AG04450 (cell line): ENCODE measurements at regions not wholly inside any gene's neighbourhood (a gene's known extent, or its start where the extent isn't known, plus 50 kb on each side); places are given as distances from the start of the nearest gene placed in this dataset.
"Not testable (repeated sequence)": the region's sequence is repeated elsewhere in the genome, so short reads cannot be mapped to it uniquely, and the experiment has no call there.

Source experiments
- CTCF ChIA-PET: fragments of 300-600, 350-600 bp; formaldehyde crosslinking; extraction: SDS; loops from one replicate; lab custom pipeline; 2022; ENCODE audit warnings: antibody characterized with exemption, inconsistent platforms; lab: Charles Lee
- POLR2A ChIA-PET: fragments of 350-600 bp; formaldehyde crosslinking; extraction: SDS; loops from one replicate; lab custom pipeline; 2021; ENCODE audit warnings: antibody characterized with exemption, inconsistent platforms; lab: Yijun Ruan, JAX
- DNase-seq: peaks from one replicate; pipeline ENCODE4 v3.0.0-alpha.2; 2011; ENCODE audit warnings: low read depth, low spot score
- H3K27ac ChIP-seq: one replicate; pipeline ENCODE4 v1.5.1; 2012; ENCODE audit warnings: low read depth, low read length, control low read depth
- H3K27me3 ChIP-seq: one replicate; pipeline ENCODE4 v1.6.0; 2012; ENCODE audit warnings: low read length; ENCODE audit not compliant: control insufficient read depth, insufficient read depth
- H3K4me3 ChIP-seq: 2 replicates; pipeline ENCODE4 v1.5.1; 2011; ENCODE audit warnings: mild to moderate bottlenecking, low read depth, low read length, control low read depth
- H3K9me3 ChIP-seq: 2 replicates; pipeline ENCODE4 v1.5.1; 2012; ENCODE audit warnings: low read length; ENCODE audit not compliant: control insufficient read depth, insufficient read depth
- TF ChIP-seq, protein P1 (sequence below): IDR thresholded peaks from 2 replicates; pipeline ENCODE4 v1.5.1; 2011; ENCODE audit warnings: low read depth, low read length, control low read depth, inconsistent platforms

DNA sequence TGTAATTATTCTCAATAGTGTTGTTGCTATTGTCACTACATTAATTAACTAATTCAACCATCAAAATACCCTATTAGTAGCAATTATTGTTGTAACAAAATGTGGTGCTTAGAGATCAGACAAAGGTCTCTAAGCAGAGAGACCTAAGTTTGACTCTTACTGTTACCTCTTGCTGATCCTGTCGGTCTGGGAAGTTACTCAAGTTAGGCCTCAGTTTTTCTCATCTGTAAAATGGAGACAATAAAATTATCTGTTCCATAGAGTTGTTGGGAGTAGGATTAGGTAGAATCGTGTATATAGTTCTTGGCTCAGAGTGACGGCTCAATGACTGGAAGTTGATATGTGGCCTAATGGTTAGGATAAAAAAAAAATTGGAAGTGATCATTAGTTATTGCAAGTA is 69.8 kb upstream of the ARL8B start:
- H3K4me3 ChIP-seq: no peak overlapping the region
- POLR2A ChIA-PET: no interaction called here
- CTCF ChIA-PET: interaction anchor here (1.0 to 2.0 kb wide), 3 partner anchors 341 to 701 kb away, joined by 3 to 15 read pairs (median 4); no protein-coding TSS in a partner anchor
- H3K27me3 ChIP-seq: no peaks in the 10 kb centered on the region
- H3K9me3 ChIP-seq: no peaks in the 10 kb centered on the region; the same call in 1 of the 2 replicates
- TF ChIP-seq, protein P1, sequence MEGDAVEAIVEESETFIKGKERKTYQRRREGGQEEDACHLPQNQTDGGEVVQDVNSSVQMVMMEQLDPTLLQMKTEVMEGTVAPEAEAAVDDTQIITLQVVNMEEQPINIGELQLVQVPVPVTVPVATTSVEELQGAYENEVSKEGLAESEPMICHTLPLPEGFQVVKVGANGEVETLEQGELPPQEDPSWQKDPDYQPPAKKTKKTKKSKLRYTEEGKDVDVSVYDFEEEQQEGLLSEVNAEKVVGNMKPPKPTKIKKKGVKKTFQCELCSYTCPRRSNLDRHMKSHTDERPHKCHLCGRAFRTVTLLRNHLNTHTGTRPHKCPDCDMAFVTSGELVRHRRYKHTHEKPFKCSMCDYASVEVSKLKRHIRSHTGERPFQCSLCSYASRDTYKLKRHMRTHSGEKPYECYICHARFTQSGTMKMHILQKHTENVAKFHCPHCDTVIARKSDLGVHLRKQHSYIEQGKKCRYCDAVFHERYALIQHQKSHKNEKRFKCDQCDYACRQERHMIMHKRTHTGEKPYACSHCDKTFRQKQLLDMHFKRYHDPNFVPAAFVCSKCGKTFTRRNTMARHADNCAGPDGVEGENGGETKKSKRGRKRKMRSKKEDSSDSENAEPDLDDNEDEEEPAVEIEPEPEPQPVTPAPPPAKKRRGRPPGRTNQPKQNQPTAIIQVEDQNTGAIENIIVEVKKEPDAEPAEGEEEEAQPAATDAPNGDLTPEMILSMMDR: no peak
- no peak for DNase-seq
- no peak overlapping the region for H3K27ac ChIP-seq

DNA sequence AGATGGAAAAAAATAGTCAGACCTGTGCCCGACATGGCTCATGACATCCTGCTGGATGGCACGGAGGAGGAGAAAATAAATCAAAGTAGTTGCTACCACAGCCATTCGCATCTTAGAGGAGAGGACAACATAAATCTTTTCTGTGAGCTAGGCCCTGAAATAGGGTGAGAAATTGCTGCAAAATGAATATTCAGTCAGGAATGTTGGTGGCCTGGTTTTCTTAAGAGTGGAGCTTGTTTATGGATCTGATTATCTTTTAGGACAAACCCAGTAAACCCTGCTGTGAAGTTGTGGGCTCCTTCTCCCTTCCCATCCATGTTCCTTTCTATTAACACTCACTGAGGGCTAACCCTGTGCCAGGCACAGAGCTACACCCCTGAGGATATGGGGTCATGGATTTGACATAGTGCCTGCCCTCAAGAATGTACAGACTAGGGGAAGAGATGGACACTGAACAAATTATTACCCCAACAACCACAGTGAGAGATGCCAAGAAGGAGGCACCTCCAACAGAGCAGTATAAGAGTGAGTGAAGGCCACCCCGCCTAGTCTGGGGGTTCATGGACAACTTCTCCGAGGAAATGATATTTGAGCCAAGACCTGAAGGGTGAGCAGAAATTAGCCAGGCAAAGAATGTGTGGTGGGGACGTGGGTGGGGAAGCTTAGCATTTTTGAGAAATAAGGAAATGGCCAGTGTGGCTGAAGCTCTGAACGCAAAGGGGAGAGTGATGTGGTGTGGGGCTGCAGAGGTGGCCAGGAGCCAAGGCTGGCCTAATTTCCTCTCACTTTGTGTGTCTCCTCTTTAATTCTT is 68.9 kb upstream of the ARL8B start:
- H3K9me3 ChIP-seq: no peaks in the 10 kb centered on the region; the same call in 1 of the 2 replicates
- no peak overlapping the region for H3K27ac ChIP-seq
- TF ChIP-seq, protein P1: no peak
- no peak overlapping the region for H3K4me3 ChIP-seq
- DNase-seq: no peak
- CTCF ChIA-PET: interaction anchor here (0.6 to 2.0 kb wide), 7 partner anchors 73 to 702 kb away, joined by 3 to 20 read pairs (median 3); no protein-coding TSS in a partner anchor
- POLR2A ChIA-PET: interaction anchor here (0.6 to 0.7 kb wide), 2 partner anchors 74 to 342 kb away, joined by 3 to 5 read pairs; no protein-coding TSS in a partner anchor
- no peaks in the 10 kb centered on the region for H3K27me3 ChIP-seq

DNA sequence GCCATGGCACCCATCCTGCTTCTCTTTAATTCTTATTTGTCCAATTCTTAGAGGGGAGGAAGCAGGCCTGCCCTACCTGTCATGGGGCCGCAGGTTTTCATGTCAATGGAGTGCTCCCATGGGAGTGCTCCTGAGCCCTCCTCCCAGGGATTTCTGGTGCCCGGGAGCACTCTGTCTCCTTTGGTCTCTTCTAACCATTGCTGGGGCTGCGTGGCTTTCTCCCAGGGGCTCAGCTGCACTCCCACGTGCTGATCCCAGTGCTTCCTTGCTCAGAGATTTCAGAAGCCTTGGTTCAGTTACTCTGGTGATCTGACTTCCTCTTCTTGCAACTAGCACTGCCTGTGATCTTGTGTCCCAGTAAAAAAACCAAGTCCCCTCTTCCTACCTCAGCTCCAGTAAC is 68.0 kb upstream of the ARL8B start:
- POLR2A ChIA-PET: no interaction called here
- CTCF ChIA-PET: interaction anchor here (1.5 to 7.3 kb wide), 3 partner anchors 212 to 398 kb away, joined by 3 to 184 read pairs (median 4); no protein-coding TSS in a partner anchor
- no peak overlapping the region for H3K27ac ChIP-seq

DNA sequence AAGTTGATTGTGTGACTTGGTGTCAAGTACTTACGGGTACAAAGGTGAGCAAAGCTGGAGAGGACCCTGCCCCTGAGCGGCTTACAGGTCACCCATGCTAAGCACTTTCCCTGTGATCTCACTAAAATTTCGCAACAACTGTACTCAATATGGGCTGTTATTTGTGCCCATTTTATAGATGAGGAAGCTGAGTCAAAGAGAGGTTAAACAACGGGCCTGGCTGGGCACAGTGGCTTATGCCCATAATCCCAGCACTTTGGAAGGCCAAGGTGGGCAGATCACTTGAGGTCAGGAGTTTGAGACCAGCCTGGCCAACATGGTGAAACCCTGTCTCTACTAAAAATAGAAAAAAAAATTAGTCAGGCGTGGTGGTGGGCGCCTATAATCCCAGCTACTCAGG is 67.5 kb upstream of the ARL8B start:
- H3K27me3 ChIP-seq, H3K9me3 ChIP-seq, DNase-seq, POLR2A ChIA-PET, H3K4me3 ChIP-seq, H3K27ac ChIP-seq: not testable (repeated sequence)
- CTCF ChIA-PET: interaction anchor here (1.5 to 7.3 kb wide), 2 partner anchors 213 to 343 kb away, joined by 4 to 184 read pairs; no protein-coding TSS in a partner anchor

More for the DNA sequence above, 68.0 kb upstream of the ARL8B start:
- TF ChIP-seq, protein P1: no peak
- H3K9me3 ChIP-seq: no peaks in the 10 kb centered on the region
- H3K27me3 ChIP-seq: no peaks in the 10 kb centered on the region
- no peak overlapping the region for H3K4me3 ChIP-seq
- DNase-seq: no peak

DNA sequence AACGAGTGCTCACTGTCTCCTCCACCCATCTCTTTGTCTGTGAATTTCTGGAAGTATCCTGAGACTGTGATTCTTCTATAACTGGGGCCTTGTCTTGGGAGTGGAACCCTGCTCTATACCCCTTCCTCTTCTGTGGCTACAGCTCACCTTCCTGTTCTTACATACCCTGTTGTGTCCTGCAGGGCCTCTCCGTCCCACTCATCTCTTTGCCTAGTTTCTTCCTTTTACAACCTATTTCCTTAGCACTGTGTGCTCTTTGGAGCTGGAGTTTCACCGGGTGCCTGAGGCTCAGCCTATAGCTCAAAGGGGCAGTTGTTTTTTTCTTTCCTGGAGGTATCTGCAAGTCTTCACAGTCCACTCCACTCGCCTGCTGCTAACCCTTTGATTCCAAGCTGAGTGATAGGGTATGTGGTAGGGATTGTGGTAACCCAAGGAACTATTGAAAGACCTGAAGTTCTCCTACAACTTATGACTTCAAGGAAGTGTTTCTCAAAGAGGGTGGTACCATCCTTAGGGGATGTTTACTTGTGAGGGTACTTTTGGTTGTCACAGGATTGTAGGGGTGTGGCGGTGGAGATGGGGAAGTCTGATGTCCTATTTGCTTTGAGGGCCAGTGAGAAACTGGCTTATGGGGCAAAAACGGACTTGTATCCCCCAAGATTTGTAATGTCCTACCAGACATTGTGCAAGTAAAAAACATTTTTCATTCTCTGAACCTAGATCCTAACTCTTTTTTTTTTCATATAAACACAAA is 66.6 kb upstream of the ARL8B start:
- DNase-seq: no peak
- CTCF ChIA-PET: interaction anchor here (0.6 to 7.3 kb wide), 4 partner anchors 214 to 713 kb away, joined by 3 to 184 read pairs (median 4); no protein-coding TSS in a partner anchor
- POLR2A ChIA-PET: no interaction called here
- no peaks in the 10 kb centered on the region for H3K9me3 ChIP-seq
- no peaks in the 10 kb centered on the region for H3K27me3 ChIP-seq
- H3K4me3 ChIP-seq: no peak overlapping the region
- no peak overlapping the region for H3K27ac ChIP-seq
- TF ChIP-seq, protein P1: no peak
